ENCODE measurements at regions not wholly inside any gene's neighbourhood (a gene's known extent, or its start where the extent isn't known, plus 50 kb on each side); places are given as distances from the start of the nearest gene placed in this dataset.

DNA sequence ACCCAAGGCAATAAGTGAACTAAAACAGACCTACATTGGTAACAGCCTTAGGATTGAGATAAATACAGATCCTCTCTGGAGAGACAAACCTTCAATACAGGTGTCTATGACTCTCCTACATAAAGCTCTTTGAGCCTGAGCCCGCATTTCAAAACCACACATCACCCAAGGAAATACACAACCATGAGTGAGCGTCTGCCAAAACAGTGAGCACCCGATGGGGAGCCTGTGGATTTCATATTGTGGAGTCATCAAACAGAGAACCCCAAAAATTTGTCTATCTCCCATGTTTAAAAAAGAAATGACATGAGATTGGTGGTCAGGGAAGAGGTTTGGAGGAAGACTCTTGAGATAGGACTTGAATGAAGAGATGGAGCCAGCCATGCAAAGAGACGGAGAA, 102.2 kb upstream of the LHX1 start:
- no peak for TF ChIP-seq SUZ12 (IDR thresholded peaks at IDR 0.05; ENCODE audit: extremely low read depth, insufficient read depth, insufficient read length)
- TF ChIP-seq YY1 (IDR thresholded peaks at IDR 0.05; ENCODE audit: insufficient read depth, insufficient read length), result no peak
- TF ChIP-seq ZNF274 (IDR thresholded peaks at IDR 0.05; ENCODE audit: low read depth, low read length), result no peak

Data from NT2/D1 (cell line).